CD4-positive, CD25-positive, alpha-beta regulatory T cell (primary cell): ENCODE measurements at regions not wholly inside any gene's neighbourhood (a gene's known extent, or its start where the extent isn't known, plus 50 kb on each side); places are given as distances from the start of the nearest gene placed in this dataset.
A peak's percentile ranks its signal among the peaks of the same experiment; 100 is the strongest.

Experiments used
- ATAC-seq, 2 donors: fragments of 150-1000 bp; cut with Tn5 transposase; one replicate each; pipeline ENCODE4 v1.10.0; 2021; ENCODE audit warnings: low read depth in 2 of 2, moderate number of reproducible peaks in 2 of 2, moderate library complexity in 1 of 2
- DNase-seq, 3 donors: peaks; one replicate each; pipeline versions ENCODE4 v3.0.0 to v3.0.0-alpha.2; 2012 to 2022; ENCODE audit warnings: mixed read lengths in 1 of 3
- H3K27ac ChIP-seq: one replicate; pipeline ENCODE4 v1.7.0; 2013; ENCODE audit warnings: mild to moderate bottlenecking, low read length; ENCODE audit not compliant: insufficient read depth, poor library complexity, severe bottlenecking
- H3K27me3 ChIP-seq: one replicate; pipeline ENCODE4 v1.7.0; 2013; ENCODE audit warnings: low read length; ENCODE audit not compliant: control insufficient read depth, insufficient read depth
- H3K36me3 ChIP-seq: one replicate; pipeline ENCODE4 v1.7.0; 2013; ENCODE audit warnings: mild to moderate bottlenecking, low read length, moderate library complexity; ENCODE audit not compliant: control insufficient read depth, insufficient read depth
- H3K4me1 ChIP-seq: 2 replicates; pipeline ENCODE4 v1.7.0; 2013; ENCODE audit warnings: mild to moderate bottlenecking, low read length; ENCODE audit not compliant: insufficient read depth, control insufficient read depth, poor library complexity, severe bottlenecking
- H3K4me3 ChIP-seq: one replicate; pipeline ENCODE4 v1.7.0; 2013; ENCODE audit warnings: low read depth, mild to moderate bottlenecking, low read length, moderate library complexity
- H3K9me3 ChIP-seq, 2 experiments: 1 replicate in 1 of 2; 2 replicates in 1 of 2; pipeline ENCODE4 v1.7.0; 2013; ENCODE audit warnings: low read length in 2 of 2, mild to moderate bottlenecking in 1 of 2, moderate library complexity in 1 of 2; ENCODE audit not compliant: control insufficient read depth in 2 of 2
- H3K27ac Mint-ChIP-seq, 3 donors: one replicate each; pipeline ENCODE4 v1.8.0; 2020 to 2022; ENCODE audit warnings: mild to moderate bottlenecking in 3 of 3, mixed read lengths in 3 of 3, moderate library complexity in 2 of 3
- H3K27me3 Mint-ChIP-seq: one replicate; pipeline ENCODE4 v1.8.0; 2022; ENCODE audit warnings: mild to moderate bottlenecking, mixed read lengths
- H3K36me3 Mint-ChIP-seq: one replicate; pipeline ENCODE4 v1.8.0; 2020; ENCODE audit warnings: mixed read lengths
- H3K4me1 Mint-ChIP-seq, 4 donors: one replicate each; pipeline ENCODE4 v1.8.0; 2020 to 2022; ENCODE audit warnings: mixed read lengths in 4 of 4, mild to moderate bottlenecking in 1 of 4
- H3K4me3 Mint-ChIP-seq, 4 donors: one replicate each; pipeline ENCODE4 v1.8.0; 2020 to 2022; ENCODE audit warnings: mild to moderate bottlenecking in 4 of 4, mixed read lengths in 4 of 4, moderate library complexity in 3 of 4
- H3K9me3 Mint-ChIP-seq, 7 donors: one replicate each; pipeline ENCODE4 v1.8.0; 2020 to 2022; ENCODE audit warnings: mixed read lengths in 7 of 7, mild to moderate bottlenecking in 3 of 7, moderate library complexity in 2 of 7

DNA sequence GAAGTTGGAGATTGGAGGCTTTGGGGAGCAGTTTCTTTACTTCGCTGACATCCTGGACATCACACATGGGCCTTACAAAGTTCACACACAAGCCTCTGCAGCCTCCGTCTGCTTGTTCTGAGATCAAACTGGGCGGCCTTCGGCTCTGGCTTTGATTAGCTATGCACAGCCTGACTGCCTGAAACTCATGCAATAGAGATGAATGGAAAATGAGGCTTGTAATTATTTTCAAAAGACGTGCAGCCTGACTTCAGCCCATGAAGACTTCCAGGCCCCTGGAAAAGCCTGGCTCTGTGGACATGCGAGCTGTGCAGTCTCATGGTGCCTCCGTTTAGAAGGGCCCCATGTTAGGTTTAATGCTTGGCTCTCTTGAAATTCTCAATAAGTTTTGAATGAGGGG, 480.5 kb upstream of the SULF2 start:
- no peaks in the 10 kb centered on the region for H3K36me3 ChIP-seq
- H3K4me1 ChIP-seq = no peaks in the 10 kb centered on the region
- no peak overlapping the region for H3K27ac ChIP-seq
- H3K27me3 ChIP-seq = peaks cover 2% of the 10 kb centered on the region
- ATAC-seq = no peak
- H3K4me3 ChIP-seq = no peak overlapping the region
- DNase-seq = no peak
- Mint-ChIP-seq H3K4me3 (no peak overlapping the region), H3K36me3 (no peaks in the 10 kb centered on the region), H3K27me3 (peaks cover 7% of the 10 kb centered on the region), H3K27ac (no peak overlapping the region), H3K9me3 (no peaks in the 10 kb centered on the region), H3K4me1 (no peaks in the 10 kb centered on the region)
- no peaks in the 10 kb centered on the region for H3K9me3 ChIP-seq

GRCh38 chr20:48262955-48263354, 477.7 kb upstream of the SULF2 start:
- peaks cover 10% of the 10 kb centered on the region for H3K27me3 Mint-ChIP-seq
- DNase-seq = no peak
- H3K4me1 ChIP-seq = no peaks in the 10 kb centered on the region
- no peak for ATAC-seq
- no peak overlapping the region for H3K4me3 Mint-ChIP-seq
- no peak overlapping the region for H3K27ac ChIP-seq
- no peaks in the 10 kb centered on the region for H3K4me1 Mint-ChIP-seq
- H3K4me3 ChIP-seq = no peak overlapping the region
- no peaks in the 10 kb centered on the region for H3K36me3 ChIP-seq
- peaks cover 2% of the 10 kb centered on the region for H3K27me3 ChIP-seq
- no peaks in the 10 kb centered on the region for H3K36me3 Mint-ChIP-seq
- no peaks in the 10 kb centered on the region for H3K9me3 ChIP-seq
- no peak overlapping the region for H3K27ac Mint-ChIP-seq
- no peaks in the 10 kb centered on the region for H3K9me3 Mint-ChIP-seq

DNA sequence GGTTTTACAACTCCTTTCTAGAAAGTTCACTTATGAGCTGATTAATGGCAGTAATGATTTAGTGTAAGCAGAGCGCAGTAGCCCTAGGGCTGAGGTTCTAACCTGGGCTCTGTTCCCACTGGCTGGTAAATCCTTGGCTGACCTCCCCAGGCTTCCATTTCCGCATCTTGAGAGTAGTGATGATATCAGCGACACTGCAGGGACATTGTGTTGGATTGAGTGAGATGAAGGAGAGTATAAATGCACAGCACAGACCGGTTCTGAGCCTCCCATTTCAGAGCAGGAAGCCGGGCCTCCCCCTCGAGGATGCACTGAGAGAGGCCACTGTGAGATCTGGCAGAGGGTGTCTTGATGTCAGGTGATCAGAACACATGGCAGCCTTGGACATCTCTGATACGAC, 477.2 kb upstream of the SULF2 start:
- DNase-seq (no peak), ATAC-seq (no peak)
- H3K4me3 ChIP-seq = no peak overlapping the region
- H3K4me1 Mint-ChIP-seq = no peaks in the 10 kb centered on the region
- H3K36me3 ChIP-seq = no peaks in the 10 kb centered on the region
- H3K27me3 Mint-ChIP-seq = peaks cover 10% of the 10 kb centered on the region
- H3K9me3 ChIP-seq = no peaks in the 10 kb centered on the region
- no peaks in the 10 kb centered on the region for H3K36me3 Mint-ChIP-seq
- H3K9me3 Mint-ChIP-seq = no peaks in the 10 kb centered on the region
- H3K4me3 Mint-ChIP-seq = no peak overlapping the region
- no peak overlapping the region for H3K27ac Mint-ChIP-seq
- no peaks in the 10 kb centered on the region for H3K4me1 ChIP-seq
- no peak overlapping the region for H3K27ac ChIP-seq
- peaks cover 4% of the 10 kb centered on the region for H3K27me3 ChIP-seq

GRCh38 chr20:48261398-48261910, 476.2 kb upstream of the SULF2 start:
- Mint-ChIP-seq H3K4me1 (no peaks in the 10 kb centered on the region), H3K4me3 (no peak overlapping the region), H3K36me3 (no peaks in the 10 kb centered on the region), H3K9me3 (no peaks in the 10 kb centered on the region), H3K27ac (no peak overlapping the region), H3K27me3 (peaks cover 11% of the 10 kb centered on the region)
- ATAC-seq (no peak), DNase-seq (no peak)
- H3K4me1 ChIP-seq = no peaks in the 10 kb centered on the region
- no peaks in the 10 kb centered on the region for H3K36me3 ChIP-seq
- no peak overlapping the region for H3K27ac ChIP-seq
- peaks cover 4% of the 10 kb centered on the region for H3K27me3 ChIP-seq
- H3K9me3 ChIP-seq = no peaks in the 10 kb centered on the region
- H3K4me3 ChIP-seq = no peak overlapping the region

GRCh38 chr20:48260129-48260756, 475.0 kb upstream of the SULF2 start:
- Mint-ChIP-seq H3K27ac (peak overlapping the region in 1 of 3 donors; percentile 78), H3K27me3 (peaks cover 11% of the 10 kb centered on the region), H3K36me3 (no peaks in the 10 kb centered on the region), H3K4me1 (no peaks in the 10 kb centered on the region), H3K4me3 (no peak overlapping the region), H3K9me3 (peaks cover 0 to 7% (median 0%) of the 10 kb centered on the region in 7 donors)
- peaks cover 4% of the 10 kb centered on the region for H3K27me3 ChIP-seq
- DNase-seq (no peak), ATAC-seq (no peak)
- H3K4me1 ChIP-seq = no peaks in the 10 kb centered on the region
- H3K27ac ChIP-seq = no peak overlapping the region
- no peak overlapping the region for H3K4me3 ChIP-seq
- peaks cover 0 to 3% of the 10 kb centered on the region in 2 experiments for H3K9me3 ChIP-seq
- H3K36me3 ChIP-seq = no peaks in the 10 kb centered on the region

- Histone ChIP-seq H3K27me3 (peaks cover 4% of the 10 kb centered on the region), H3K27ac (no peak overlapping the region), H3K9me3 (peaks cover 0 to 3% of the 10 kb centered on the region in 2 experiments), H3K4me1 (no peaks in the 10 kb centered on the region), H3K36me3 (no peaks in the 10 kb centered on the region), H3K4me3 (no peak overlapping the region)
- DNase-seq = no peak
- no peak for ATAC-seq
- Mint-ChIP-seq H3K4me3 (no peak overlapping the region), H3K9me3 (peaks cover 0 to 7% (median 0%) of the 10 kb centered on the region in 7 donors), H3K27me3 (peaks cover 11% of the 10 kb centered on the region), H3K27ac (no peak overlapping the region), H3K4me1 (no peaks in the 10 kb centered on the region), H3K36me3 (no peaks in the 10 kb centered on the region)
Measured at GRCh38 chr20:48259456-48259855, 474.2 kb upstream of the SULF2 start.

DNA sequence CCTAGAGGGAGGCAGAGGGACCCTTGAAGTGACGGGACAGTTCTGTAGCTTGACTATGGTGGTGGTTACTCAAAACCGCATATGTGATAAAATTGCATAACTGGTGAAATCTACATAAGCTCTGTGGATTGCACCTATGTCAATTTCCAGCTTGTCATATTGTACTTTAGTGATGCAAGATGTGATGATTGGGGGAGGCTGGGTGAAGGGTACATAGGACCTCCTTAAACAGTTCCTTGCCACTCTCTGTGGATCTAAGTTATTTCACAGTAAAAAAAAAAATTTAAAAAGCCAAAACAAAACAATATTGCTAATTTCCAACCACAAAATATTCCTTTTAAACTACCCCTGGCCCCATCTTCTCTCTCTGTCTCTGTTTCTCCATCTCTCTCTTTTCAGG, 472.6 kb upstream of the SULF2 start:
- Histone ChIP-seq H3K36me3 (no peaks in the 10 kb centered on the region), H3K9me3 (peaks cover 0 to 3% of the 10 kb centered on the region in 2 experiments), H3K27ac (no peak overlapping the region), H3K4me1 (no peaks in the 10 kb centered on the region), H3K4me3 (no peak overlapping the region), H3K27me3 (peaks cover 6% of the 10 kb centered on the region)
- H3K27ac Mint-ChIP-seq = no peak overlapping the region
- peaks cover 13% of the 10 kb centered on the region for H3K27me3 Mint-ChIP-seq
- no peak overlapping the region for H3K4me3 Mint-ChIP-seq
- DNase-seq = no peak
- no peaks in the 10 kb centered on the region for H3K4me1 Mint-ChIP-seq
- H3K9me3 Mint-ChIP-seq = peaks cover 0 to 7% (median 0%) of the 10 kb centered on the region in 7 donors
- no peaks in the 10 kb centered on the region for H3K36me3 Mint-ChIP-seq
- no peak for ATAC-seq

GRCh38 chr20:48247961-48248360, 462.7 kb upstream of the SULF2 start:
- peaks cover 0 to 2% (median 0%) of the 10 kb centered on the region in 7 donors for H3K9me3 Mint-ChIP-seq
- peaks cover 27% of the 10 kb centered on the region for H3K27me3 Mint-ChIP-seq
- H3K36me3 Mint-ChIP-seq = no peaks in the 10 kb centered on the region
- H3K4me3 Mint-ChIP-seq = no peak overlapping the region
- no peak overlapping the region for H3K27ac Mint-ChIP-seq
- no peaks in the 10 kb centered on the region for H3K4me1 Mint-ChIP-seq
- H3K4me3 ChIP-seq = no peak overlapping the region
- no peak for ATAC-seq
- H3K36me3 ChIP-seq = no peaks in the 10 kb centered on the region
- H3K27me3 ChIP-seq = peaks cover 1% of the 10 kb centered on the region
- DNase-seq = no peak
- no peak overlapping the region for H3K27ac ChIP-seq
- H3K4me1 ChIP-seq = no peaks in the 10 kb centered on the region
- H3K9me3 ChIP-seq = no peaks in the 10 kb centered on the region
